ENCODE measurements at regions not wholly inside any gene's neighbourhood (a gene's known extent, or its start where the extent isn't known, plus 50 kb on each side); places are given as distances from the start of the nearest gene placed in this dataset.
"Not testable (repeated sequence)": the region's sequence is repeated elsewhere in the genome, so short reads cannot be mapped to it uniquely, and the experiment has no call there.

- not testable (repeated sequence) for TF ChIP-seq TAF1 (conservative IDR thresholded peaks at IDR 0.05); CTCF (IDR thresholded peaks at IDR 0.05; ENCODE audit: low read depth, low read length, missing input control); REST (IDR thresholded peaks at IDR 0.05); ATF3 (IDR thresholded peaks at IDR 0.05); RAD21 (IDR thresholded peaks at IDR 0.05); EGR1 (IDR thresholded peaks at IDR 0.05; ENCODE audit: low read depth in 2 of 2); RXRA (IDR thresholded peaks at IDR 0.05); FOXA1 (IDR thresholded peaks at IDR 0.05); JUND (IDR thresholded peaks at IDR 0.05); SP1 (IDR thresholded peaks at IDR 0.05); NR2F2 (IDR thresholded peaks at IDR 0.05); MAX (IDR thresholded peaks at IDR 0.05); HNF4A (conservative IDR thresholded peaks at IDR 0.05); FOXA2 (IDR thresholded peaks at IDR 0.05)
Observed at GRCh38 chr1:238902752-238903151, 483.6 kb upstream of the CHRM3 start.
